Karpas-422 (cell line): ENCODE measurements at regions not wholly inside any gene's neighbourhood (a gene's known extent, or its start where the extent isn't known, plus 50 kb on each side); places are given as distances from the start of the nearest gene placed in this dataset.
"Not testable (repeated sequence)": the region's sequence is repeated elsewhere in the genome, so short reads cannot be mapped to it uniquely, and the experiment has no call there.

Experiments used
- DNase-seq: peaks from one replicate; pipeline ENCODE4 v3.0.0-alpha.2; 2015
- H2AFZ ChIP-seq: fragments of 200-600 bp; sonication (generic); 2 replicates; pipeline ENCODE4 v1.6.1; 2014; ENCODE audit warnings: antibody characterized with exemption, low read length, mixed read lengths
- H3K27ac ChIP-seq: fragments of 200-600 bp; sonication (generic); 2 replicates; pipeline ENCODE4 v1.5.1; 2014; ENCODE audit warnings: mild to moderate bottlenecking, low read length, moderate library complexity
- H3K27me3 ChIP-seq: fragments of 200-600 bp; sonication (generic); 2 replicates; pipeline ENCODE4 v1.6.1; 2014; ENCODE audit warnings: low read length, mixed read lengths
- H3K36me3 ChIP-seq: fragments of 200-600 bp; sonication (generic); 2 replicates; pipeline ENCODE4 v1.6.1; 2014; ENCODE audit warnings: low read length, mixed read lengths; ENCODE audit not compliant: insufficient read depth
- H3K4me1 ChIP-seq: fragments of 200-600 bp; sonication (generic); 2 replicates; pipeline ENCODE4 v1.6.1; 2014; ENCODE audit warnings: mild to moderate bottlenecking, low read length, mixed read lengths
- H3K4me2 ChIP-seq: fragments of 200-600 bp; sonication (generic); 2 replicates; pipeline ENCODE4 v1.6.1; 2014; ENCODE audit warnings: low read length, low read depth, mild to moderate bottlenecking; ENCODE audit not compliant: poor library complexity, severe bottlenecking
- H3K4me3 ChIP-seq: fragments of 200-600 bp; sonication (generic); 2 replicates; pipeline ENCODE4 v1.5.1; 2014; ENCODE audit warnings: mild to moderate bottlenecking, antibody characterized with exemption, low read length, mixed read lengths
- H3K79me2 ChIP-seq: fragments of 200-600 bp; sonication (generic); 2 replicates; pipeline ENCODE4 v1.6.1; 2014; ENCODE audit warnings: mild to moderate bottlenecking, low read length, mixed read lengths
- H3K9ac ChIP-seq: fragments of 200-600 bp; sonication (generic); 2 replicates; pipeline ENCODE4 v1.6.0; 2014; ENCODE audit warnings: low read length
- H3K9me2 ChIP-seq: fragments of 200-600 bp; sonication (generic), shearing (Covaris generic); replicated peaks from 2 replicates; pipeline ENCODE4 v1.6.0; 2014; ENCODE audit warnings: mild to moderate bottlenecking, low read length, moderate library complexity; ENCODE audit not compliant: insufficient read depth
- H3K9me3 ChIP-seq: fragments of 300-700, 200-600 bp; sonication (generic); 2 replicates; pipeline ENCODE4 v1.6.1; 2014; ENCODE audit warnings: low read length, mixed read lengths
- H4K20me1 ChIP-seq: fragments of 200-600 bp; sonication (generic); 2 replicates; pipeline ENCODE4 v1.6.1; 2014; ENCODE audit warnings: mild to moderate bottlenecking, antibody characterized with exemption, low read length, low read depth; ENCODE audit not compliant: insufficient read depth

DNA sequence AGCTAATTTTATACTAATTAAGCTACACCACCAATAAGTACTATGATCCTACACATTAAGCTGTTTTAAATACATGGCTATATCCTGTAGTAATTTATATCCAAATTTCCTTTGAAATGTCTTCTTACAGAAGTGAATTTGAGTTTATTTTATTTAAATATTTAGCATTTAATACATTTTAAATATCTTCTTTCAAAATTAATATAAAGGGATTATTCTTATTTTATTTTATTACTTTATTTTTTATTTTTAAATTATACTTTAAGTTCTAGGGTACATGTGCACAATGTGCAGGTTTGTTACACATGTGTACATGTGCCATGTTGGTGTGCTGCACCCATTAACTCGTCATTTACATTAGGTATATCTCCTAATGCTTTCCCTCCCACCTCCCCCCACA, 310.9 kb upstream of the IZUMO3 start:
- not testable (repeated sequence) for H3K27ac ChIP-seq, DNase-seq, H3K4me2 ChIP-seq, H2AFZ ChIP-seq, H3K4me3 ChIP-seq, H3K36me3 ChIP-seq, H3K79me2 ChIP-seq, H3K9ac ChIP-seq, H3K27me3 ChIP-seq, H3K9me3 ChIP-seq, H3K4me1 ChIP-seq, H3K9me2 ChIP-seq, H4K20me1 ChIP-seq

DNA sequence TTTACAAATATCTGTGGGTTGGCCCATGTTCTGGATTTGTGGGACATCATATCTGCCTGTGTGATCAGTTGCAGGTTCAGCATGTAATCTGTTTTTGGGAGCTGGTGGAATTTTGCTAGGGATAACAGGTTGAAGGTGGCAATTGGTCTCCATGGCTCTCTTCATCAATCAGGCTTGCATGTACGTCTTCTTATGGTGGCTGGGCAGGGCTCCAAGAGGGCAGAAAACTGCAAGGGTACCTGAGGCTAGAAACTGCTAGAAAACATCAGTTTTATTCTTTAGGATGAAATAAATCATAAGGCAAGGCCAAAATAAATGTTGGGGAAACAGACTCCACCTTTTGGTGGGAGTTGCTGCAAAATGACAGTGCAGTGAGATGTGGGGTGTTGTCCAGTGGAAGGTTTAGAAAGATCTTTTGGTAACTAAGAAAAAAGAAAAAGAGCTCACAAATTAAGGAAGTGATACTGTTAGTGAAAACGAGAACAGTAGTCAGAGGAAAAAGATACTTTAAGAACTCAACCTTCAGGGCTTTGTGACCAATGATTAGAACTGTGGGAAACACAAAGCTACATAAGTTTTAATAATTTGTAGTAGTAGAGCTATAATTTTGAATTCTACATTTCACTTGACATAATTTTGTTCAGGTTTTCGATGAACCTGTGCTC, 300.7 kb upstream of the IZUMO3 start:
- Histone ChIP-seq H3K4me2 (no peak overlapping the region), H3K27ac (no peak overlapping the region), H3K9ac (no peak overlapping the region), H3K27me3 (no peaks in the 10 kb centered on the region), H4K20me1 (no peaks in the 10 kb centered on the region), H3K4me3 (no peak overlapping the region), H3K4me1 (no peaks in the 10 kb centered on the region), H3K36me3 (no peaks in the 10 kb centered on the region), H3K79me2 (no peaks in the 10 kb centered on the region), H3K9me2 (no peaks in the 10 kb centered on the region), H3K9me3 (peaks cover 4% of the 10 kb centered on the region; the same call in 1 of the 2 replicates), H2AFZ (no peak overlapping the region)
- no peak for DNase-seq

DNA sequence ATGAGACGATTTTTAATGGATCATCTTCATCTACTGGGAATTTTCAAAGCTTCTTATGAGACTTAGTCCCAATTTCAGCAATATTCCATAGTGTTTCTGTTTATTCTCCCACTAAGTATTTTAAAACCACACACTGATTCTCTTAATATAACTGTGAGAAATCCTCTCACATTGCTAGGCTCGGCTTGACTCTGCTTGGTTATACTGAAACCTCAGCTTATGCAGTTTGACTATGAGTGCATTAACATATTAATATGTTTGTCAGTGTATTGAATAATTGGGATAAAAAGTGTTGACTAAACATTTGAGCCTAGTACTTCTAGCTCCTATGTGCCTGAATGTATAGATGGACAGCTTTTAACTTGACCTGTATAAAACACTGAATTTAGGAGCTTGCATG, 298.5 kb upstream of the IZUMO3 start:
- Histone ChIP-seq H3K27ac (no peak overlapping the region), H3K4me2 (no peak overlapping the region), H3K79me2 (no peaks in the 10 kb centered on the region), H3K9me3 (peaks cover 8% of the 10 kb centered on the region; the same call in 1 of the 2 replicates), H3K36me3 (no peaks in the 10 kb centered on the region), H3K9me2 (no peaks in the 10 kb centered on the region), H3K27me3 (no peaks in the 10 kb centered on the region), H4K20me1 (no peaks in the 10 kb centered on the region), H2AFZ (no peak overlapping the region), H3K4me3 (no peak overlapping the region), H3K4me1 (no peaks in the 10 kb centered on the region), H3K9ac (no peak overlapping the region)
- DNase-seq: no peak

DNA sequence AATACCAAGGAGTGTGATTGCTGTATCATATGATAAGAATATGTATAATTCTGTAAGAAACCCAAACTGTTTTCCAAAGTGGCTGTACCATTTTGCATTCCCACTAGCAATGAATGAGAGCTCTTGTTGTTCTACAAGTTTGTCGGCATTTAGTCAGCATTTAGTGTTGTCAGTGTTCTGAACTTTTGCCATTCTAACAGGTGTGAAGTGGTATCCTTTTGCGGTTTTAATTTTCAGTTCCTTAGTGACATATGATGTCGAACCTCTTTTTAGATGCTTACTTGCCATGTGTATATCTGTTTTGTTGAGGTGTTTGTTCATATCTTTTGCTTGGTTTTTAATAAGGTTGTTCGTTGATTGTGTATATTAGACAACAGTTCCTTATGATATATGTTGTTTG, 296.3 kb upstream of the IZUMO3 start:
- H2AFZ ChIP-seq: no peak overlapping the region
- no peaks in the 10 kb centered on the region for H3K9me2 ChIP-seq
- H3K9ac ChIP-seq: no peak overlapping the region
- no peaks in the 10 kb centered on the region for H3K27me3 ChIP-seq
- no peaks in the 10 kb centered on the region for H3K4me1 ChIP-seq
- no peak overlapping the region for H3K4me2 ChIP-seq
- H3K9me3 ChIP-seq: peaks cover 16% of the 10 kb centered on the region; the same call in 1 of the 2 replicates
- H4K20me1 ChIP-seq: no peaks in the 10 kb centered on the region
- no peak overlapping the region for H3K4me3 ChIP-seq
- no peak overlapping the region for H3K27ac ChIP-seq
- DNase-seq: no peak
- no peaks in the 10 kb centered on the region for H3K36me3 ChIP-seq
- no peaks in the 10 kb centered on the region for H3K79me2 ChIP-seq

DNA sequence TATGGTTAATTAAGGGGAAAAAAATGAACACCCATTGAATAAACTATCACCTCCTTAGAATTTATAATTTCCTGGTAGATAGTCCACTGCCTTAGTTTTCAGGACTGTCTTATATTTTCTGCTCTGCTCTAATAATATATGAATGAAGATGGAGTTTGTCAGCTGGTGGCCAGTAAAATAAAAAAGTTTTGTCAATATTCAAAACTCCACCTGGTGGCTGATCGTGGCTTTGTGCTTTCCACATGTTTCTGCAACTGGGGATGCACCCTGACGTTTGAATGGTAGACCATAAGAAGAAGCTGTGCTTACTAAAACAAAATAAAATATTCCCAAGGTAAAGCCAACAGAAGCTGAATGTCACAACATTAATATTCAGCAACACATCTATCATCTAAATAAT, 286.6 kb upstream of the IZUMO3 start:
- Histone ChIP-seq H3K9me3 (peaks cover 3% of the 10 kb centered on the region; the same call in 1 of the 2 replicates), H3K36me3 (no peaks in the 10 kb centered on the region), H3K79me2 (no peaks in the 10 kb centered on the region), H3K9me2 (no peaks in the 10 kb centered on the region), H3K27me3 (no peaks in the 10 kb centered on the region), H3K4me2 (no peak overlapping the region), H2AFZ (no peak overlapping the region), H3K4me1 (no peaks in the 10 kb centered on the region), H3K4me3 (no peak overlapping the region), H3K9ac (no peak overlapping the region), H3K27ac (no peak overlapping the region), H4K20me1 (no peaks in the 10 kb centered on the region)
- peak; percentile 58 for DNase-seq

DNA sequence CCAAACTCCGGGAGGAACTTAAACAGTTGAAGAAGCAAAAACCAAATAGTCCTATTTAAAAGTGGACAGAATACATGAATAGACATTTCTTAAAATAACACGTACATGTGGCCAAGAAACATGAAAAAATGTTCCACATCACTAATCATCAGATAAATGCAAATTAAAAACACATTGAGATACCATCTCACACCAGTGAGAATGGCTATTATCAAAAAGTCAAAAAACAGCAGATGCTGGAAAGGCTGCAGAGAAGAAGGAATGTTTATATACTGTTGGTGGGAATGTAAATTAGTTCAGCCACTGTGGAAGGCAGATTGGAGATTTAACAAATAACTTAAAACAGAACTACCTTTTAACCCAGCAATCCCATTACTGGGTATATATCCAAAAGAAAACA, 283.0 kb upstream of the IZUMO3 start:
- Histone ChIP-seq H4K20me1 (no peaks in the 10 kb centered on the region), H3K4me1 (no peaks in the 10 kb centered on the region), H3K79me2 (no peaks in the 10 kb centered on the region), H3K4me3 (no peak overlapping the region), H3K9me3 (peaks cover 27% of the 10 kb centered on the region), H3K27ac (no peak overlapping the region), H3K36me3 (no peaks in the 10 kb centered on the region), H3K9me2 (no peaks in the 10 kb centered on the region), H3K4me2 (no peak overlapping the region), H2AFZ (no peak overlapping the region), H3K27me3 (no peaks in the 10 kb centered on the region), H3K9ac (no peak overlapping the region)
- no peak for DNase-seq

DNA sequence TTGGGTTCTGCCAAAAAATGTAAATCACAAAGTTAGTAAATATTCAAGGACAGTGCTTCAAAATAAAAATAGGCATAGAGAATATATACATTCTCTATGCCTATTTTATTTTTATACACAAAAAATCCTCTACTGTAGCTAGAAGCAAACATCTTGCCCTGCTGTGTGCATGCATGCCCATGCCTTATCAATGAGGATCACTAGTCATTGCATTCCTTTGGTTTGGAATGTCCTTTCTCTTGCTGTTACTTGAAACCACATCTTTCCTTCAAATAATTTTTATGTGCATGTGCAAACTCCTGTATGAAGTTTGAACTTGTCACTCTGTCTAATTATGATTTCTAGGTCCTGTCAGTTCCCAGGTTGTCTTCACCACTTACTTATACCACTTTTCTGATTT, 278.9 kb upstream of the IZUMO3 start:
- no peaks in the 10 kb centered on the region for H3K79me2 ChIP-seq
- no peak overlapping the region for H3K27ac ChIP-seq
- H3K9me2 ChIP-seq: no peaks in the 10 kb centered on the region

DNA sequence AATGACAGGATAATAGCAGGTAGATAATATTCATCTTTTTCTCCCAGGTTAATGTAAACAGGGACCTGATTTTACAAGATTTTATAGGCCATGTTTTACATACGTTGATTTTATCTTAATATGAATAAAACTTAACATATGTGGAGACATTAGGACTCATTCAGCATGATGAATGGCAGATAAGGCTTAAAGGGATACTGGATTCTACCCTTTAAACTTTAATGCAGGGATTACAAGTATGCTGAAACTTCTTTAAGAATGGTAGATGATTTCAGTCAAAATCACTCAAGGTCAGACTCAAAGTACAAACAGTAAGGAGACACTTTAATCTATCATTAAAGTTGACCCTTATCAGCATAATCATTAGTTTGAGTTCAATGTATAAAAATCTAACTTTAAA, 274.5 kb upstream of the IZUMO3 start:
- Histone ChIP-seq H3K9ac (no peak overlapping the region), H3K36me3 (no peaks in the 10 kb centered on the region), H3K4me1 (no peaks in the 10 kb centered on the region), H4K20me1 (no peaks in the 10 kb centered on the region), H3K4me3 (no peak overlapping the region), H2AFZ (no peak overlapping the region), H3K9me2 (no peaks in the 10 kb centered on the region), H3K79me2 (no peaks in the 10 kb centered on the region), H3K27ac (no peak overlapping the region), H3K27me3 (no peaks in the 10 kb centered on the region), H3K4me2 (no peak overlapping the region), H3K9me3 (peaks cover 35% of the 10 kb centered on the region)
- no peak for DNase-seq

More for the DNA sequence above, 278.9 kb upstream of the IZUMO3 start:
- no peaks in the 10 kb centered on the region for H4K20me1 ChIP-seq
- H3K27me3 ChIP-seq: no peaks in the 10 kb centered on the region
- no peaks in the 10 kb centered on the region for H3K36me3 ChIP-seq
- no peak overlapping the region for H2AFZ ChIP-seq
- H3K9ac ChIP-seq: no peak overlapping the region
- peaks cover 31% of the 10 kb centered on the region for H3K9me3 ChIP-seq
- H3K4me3 ChIP-seq: no peak overlapping the region
- no peak overlapping the region for H3K4me2 ChIP-seq
- H3K4me1 ChIP-seq: no peaks in the 10 kb centered on the region
- DNase-seq: no peak
